GM23248 (cell line): ENCODE measurements at regions not wholly inside any gene's neighbourhood (a gene's known extent, or its start where the extent isn't known, plus 50 kb on each side); places are given as distances from the start of the nearest gene placed in this dataset.

ENCODE experiments used
- DNase-seq: peaks from one replicate; pipeline ENCODE4 v3.0.0-alpha.2; 2015
- H2AFZ ChIP-seq: fragments of 200-600 bp; sonication (generic); 2 replicates; pipeline ENCODE4 v1.6.1; 2016; ENCODE audit warnings: antibody characterized with exemption
- H3F3A ChIP-seq: fragments of 200-600 bp; sonication (generic); 2 replicates; pipeline ENCODE4 v1.6.1; 2016; ENCODE audit warnings: mild to moderate bottlenecking, antibody characterized with exemption, mixed run types; ENCODE audit not compliant: insufficient read depth
- H3K27ac ChIP-seq: fragments of 200-600 bp; sonication (generic); 2 replicates; pipeline ENCODE4 v1.5.1; 2016; ENCODE audit warnings: mild to moderate bottlenecking
- H3K27me3 ChIP-seq: fragments of 200-600 bp; sonication (generic); replicated peaks from 2 replicates; pipeline ENCODE4 v1.6.1; 2016; ENCODE audit warnings: mild to moderate bottlenecking; ENCODE audit not compliant: insufficient read depth
- H3K36me3 ChIP-seq: fragments of 200-600 bp; sonication (generic); 2 replicates; pipeline ENCODE4 v1.6.1; 2016; ENCODE audit warnings: low read depth, mild to moderate bottlenecking
- H3K4me1 ChIP-seq: fragments of 200-600 bp; sonication (generic); 2 replicates; pipeline ENCODE4 v1.6.1; 2016; ENCODE audit warnings: mild to moderate bottlenecking; ENCODE audit not compliant: insufficient read depth
- H3K4me2 ChIP-seq: fragments of 200-600 bp; sonication (generic); one replicate; pipeline ENCODE4 v1.6.1; 2016; ENCODE audit warnings: mild to moderate bottlenecking; ENCODE audit not compliant: unreplicated experiment
- H3K4me3 ChIP-seq: fragments of 200-600 bp; sonication (generic); 2 replicates; pipeline ENCODE4 v1.5.1; 2016; ENCODE audit warnings: mild to moderate bottlenecking
- H3K79me2 ChIP-seq: fragments of 200-600 bp; sonication (generic); 2 replicates; pipeline ENCODE4 v1.6.1; 2016; ENCODE audit warnings: mild to moderate bottlenecking; ENCODE audit not compliant: insufficient read depth
- H3K9ac ChIP-seq: fragments of 200-600 bp; sonication (generic); 2 replicates; pipeline ENCODE4 v1.6.1; 2016; ENCODE audit warnings: mild to moderate bottlenecking
- H3K9me2 ChIP-seq: fragments of 200-600 bp; sonication (generic); 2 replicates; pipeline ENCODE4 v1.6.1; 2016; ENCODE audit warnings: mixed run types, mild to moderate bottlenecking, moderate library complexity; ENCODE audit not compliant: insufficient read depth
- H3K9me3 ChIP-seq: fragments of 200-600 bp; sonication (generic); one replicate; pipeline ENCODE4 v1.6.1; 2017; ENCODE audit warnings: low read depth
- H4K20me1 ChIP-seq: fragments of 200-600 bp; sonication (generic); 2 replicates; pipeline ENCODE4 v1.6.0; 2016; ENCODE audit not compliant: insufficient read depth
- EZH2 ChIP-seq: fragments of 200-600 bp; sonication (generic); IDR thresholded peaks from 2 replicates; pipeline ENCODE4 v1.6.1; 2018; ENCODE audit warnings: antibody characterized with exemption, mild to moderate bottlenecking; ENCODE audit not compliant: insufficient read depth, poor library complexity, severe bottlenecking
- EZH2phosphoT487 ChIP-seq: fragments of 200-600 bp; sonication (generic); IDR thresholded peaks from 2 replicates; pipeline ENCODE4 v1.6.1; 2018; ENCODE audit warnings: antibody characterized with exemption, moderate library complexity, mild to moderate bottlenecking, low read depth; ENCODE audit not compliant: insufficient read depth
- WGBS, 2 experiments: methylation state at CpG; one replicate each; pipeline ENCODE4 v1.1.6; 2015 to 2017; ENCODE audit warnings: low lambda C conversion rate in 2 of 2, low coverage in 1 of 2; ENCODE audit errors: missing lambda C conversion rate in 2 of 2; 5-methylcytosine and 5-hydroxymethylcytosine counted together
- in situ Hi-C: fragments of 300-500 bp; cut with MboI; formaldehyde crosslinking; loops from 2 replicates; pipeline ENCODE4 v1.15.0; 2020

DNA sequence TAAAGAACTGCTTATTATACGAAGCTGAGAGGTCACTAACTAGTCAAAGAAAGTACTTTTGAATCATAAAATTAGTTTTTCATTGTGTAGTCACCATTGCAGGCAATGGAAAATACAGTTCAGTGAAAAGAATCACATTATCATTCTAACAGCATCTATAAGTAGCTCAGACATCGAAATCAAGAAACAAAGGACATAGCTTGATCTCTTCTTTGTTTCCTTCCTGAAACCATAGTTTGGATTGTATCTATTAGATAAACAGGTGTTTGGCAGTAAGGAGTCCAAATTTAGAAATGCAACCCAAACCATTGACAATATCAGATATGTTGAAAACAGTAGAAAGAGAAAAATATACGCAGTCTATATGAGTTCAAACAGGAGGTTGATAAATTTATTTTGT lies 697.3 kb downstream of the TFAP2A start:
- Histone ChIP-seq H3K4me3 (no peak overlapping the region), H3K9ac (no peak overlapping the region), H3K79me2 (no peaks in the 10 kb centered on the region), H3K36me3 (no peaks in the 10 kb centered on the region), H3K27me3 (no peaks in the 10 kb centered on the region), H3K4me1 (no peaks in the 10 kb centered on the region), H3K9me2 (no peaks in the 10 kb centered on the region), H4K20me1 (no peaks in the 10 kb centered on the region), H2AFZ (no peak overlapping the region), H3K9me3 (no peaks in the 10 kb centered on the region), H3K27ac (no peak overlapping the region), H3K4me2 (no peak overlapping the region), H3F3A (no peaks in the 10 kb centered on the region)
- in situ Hi-C loops, result no loop called here
- no peak for TF ChIP-seq EZH2
- TF ChIP-seq EZH2phosphoT487, result no peak
- DNase-seq, result no peak
- WGBS, 2 experiments, result 54 to 56% methylated on average over 3 of the region's 3 CpGs

- TF ChIP-seq EZH2phosphoT487, result no peak
- no peak for TF ChIP-seq EZH2
- Histone ChIP-seq H3F3A (no peaks in the 10 kb centered on the region), H3K27me3 (no peaks in the 10 kb centered on the region), H3K27ac (no peak overlapping the region), H3K9me2 (no peaks in the 10 kb centered on the region), H3K9me3 (no peaks in the 10 kb centered on the region), H3K4me1 (no peaks in the 10 kb centered on the region), H3K4me2 (no peak overlapping the region), H2AFZ (no peak overlapping the region), H3K79me2 (no peaks in the 10 kb centered on the region), H3K4me3 (no peak overlapping the region), H3K9ac (no peak overlapping the region), H4K20me1 (no peaks in the 10 kb centered on the region), H3K36me3 (no peaks in the 10 kb centered on the region)
- DNase-seq, result no peak
- in situ Hi-C loops, result no loop called here
- 65 to 75% methylated on average over 1 of the region's 1 CpG for WGBS, 2 experiments
Observed at GRCh38 chr6:9711365-9711764, 703.5 kb downstream of the TFAP2A start.

DNA sequence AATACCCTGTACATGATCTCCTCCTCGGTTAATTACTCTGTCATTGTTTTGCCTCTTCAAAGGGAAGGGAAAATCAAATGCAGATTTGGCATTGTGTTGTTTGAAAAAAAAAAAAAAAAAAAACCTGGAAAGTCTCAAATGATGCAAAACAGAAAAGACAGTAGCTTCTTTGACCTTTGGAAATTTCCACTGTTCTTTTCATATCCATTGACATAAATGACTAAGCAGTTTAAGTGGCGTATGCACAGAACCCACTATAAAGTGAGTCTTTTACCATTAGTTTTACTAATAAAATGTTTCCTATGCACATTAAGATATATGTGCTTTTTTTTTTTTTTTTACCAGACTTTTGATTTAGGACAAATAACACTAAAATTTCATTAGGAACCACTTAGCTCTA lies 704.3 kb downstream of the TFAP2A start:
- H3K9me3 ChIP-seq, result no peaks in the 10 kb centered on the region
- no peaks in the 10 kb centered on the region for H3K9me2 ChIP-seq
- H3K4me3 ChIP-seq, result no peak overlapping the region
- H2AFZ ChIP-seq, result no peak overlapping the region
- no peaks in the 10 kb centered on the region for H3K79me2 ChIP-seq
- H3F3A ChIP-seq, result no peaks in the 10 kb centered on the region
- TF ChIP-seq EZH2 (no peak), EZH2phosphoT487 (no peak)
- in situ Hi-C loops, result no loop called here
- H3K4me1 ChIP-seq, result no peaks in the 10 kb centered on the region
- H3K9ac ChIP-seq, result no peak overlapping the region
- H3K27ac ChIP-seq, result no peak overlapping the region
- no peak for DNase-seq
- H3K27me3 ChIP-seq, result no peaks in the 10 kb centered on the region
- no peak overlapping the region for H3K4me2 ChIP-seq
- no peaks in the 10 kb centered on the region for H4K20me1 ChIP-seq
- WGBS, 2 experiments, result 27 to 38% methylated on average over 2 of the region's 2 CpGs
- H3K36me3 ChIP-seq, result no peaks in the 10 kb centered on the region

- Histone ChIP-seq H2AFZ (no peak overlapping the region), H3K9me3 (no peaks in the 10 kb centered on the region), H3K4me1 (no peaks in the 10 kb centered on the region), H3K79me2 (no peaks in the 10 kb centered on the region), H3K4me2 (no peak overlapping the region), H3K4me3 (no peak overlapping the region), H3K9ac (no peak overlapping the region), H3K27me3 (no peaks in the 10 kb centered on the region), H3K9me2 (no peaks in the 10 kb centered on the region), H3K27ac (no peak overlapping the region), H3F3A (no peaks in the 10 kb centered on the region), H3K36me3 (no peaks in the 10 kb centered on the region), H4K20me1 (no peaks in the 10 kb centered on the region)
- WGBS, 2 experiments, result 22 to 36% methylated on average over 2 of the region's 2 CpGs
- no peak for DNase-seq
- in situ Hi-C loops, result no loop called here
- TF ChIP-seq EZH2, result no peak
- no peak for TF ChIP-seq EZH2phosphoT487
Observed at GRCh38 chr6:9708600-9708999, 706.3 kb downstream of the TFAP2A start.

- WGBS, 2 experiments, result 23 to 34% methylated on average over 2 of the region's 2 CpGs
Observed at GRCh38 chr6:9704989-9705388, 709.9 kb downstream of the TFAP2A start.

More at GRCh38 chr6:9704989-9705388, 709.9 kb downstream of the TFAP2A start:
- H3K36me3 ChIP-seq, result no peaks in the 10 kb centered on the region
- TF ChIP-seq EZH2, result no peak
- TF ChIP-seq EZH2phosphoT487, result no peak
- H3K4me2 ChIP-seq, result no peak overlapping the region
- H3K4me1 ChIP-seq, result no peaks in the 10 kb centered on the region
- in situ Hi-C loops, result no loop called here
- H3K9me3 ChIP-seq, result no peaks in the 10 kb centered on the region
- H3K27me3 ChIP-seq, result no peaks in the 10 kb centered on the region
- no peak for DNase-seq
- H3K79me2 ChIP-seq, result no peaks in the 10 kb centered on the region
- no peaks in the 10 kb centered on the region for H4K20me1 ChIP-seq
- H2AFZ ChIP-seq, result no peak overlapping the region
- no peak overlapping the region for H3K4me3 ChIP-seq
- no peaks in the 10 kb centered on the region for H3K9me2 ChIP-seq
- no peaks in the 10 kb centered on the region for H3F3A ChIP-seq
- H3K27ac ChIP-seq, result no peak overlapping the region
- H3K9ac ChIP-seq, result no peak overlapping the region
